GM23338 (cell line): ENCODE measurements at regions not wholly inside any gene's neighbourhood (a gene's known extent, or its start where the extent isn't known, plus 50 kb on each side); places are given as distances from the start of the nearest gene placed in this dataset.
A peak's percentile ranks its signal among the peaks of the same experiment; 100 is the strongest.

Source experiments
- ATAC-seq: fragments of 200-7000 bp; cut with Tn5 transposase; 3 replicates; pipeline ENCODE4 v1.9.1; 2020
- DNase-seq: peaks from one replicate; pipeline ENCODE4 v3.0.0-alpha.2; 2015; ENCODE audit warnings: low spot score
- H2AFZ ChIP-seq: fragments of 200-600 bp; sonication (generic); 2 replicates; pipeline ENCODE4 v1.8.0; 2016; ENCODE audit warnings: antibody characterized with exemption, mild to moderate bottlenecking, moderate library complexity
- H3F3A ChIP-seq: fragments of 200-600 bp; sonication (generic); replicated peaks from 2 replicates; pipeline ENCODE4 v1.8.0; 2017; ENCODE audit warnings: antibody characterized with exemption, mixed run types, low read depth
- H3K27ac ChIP-seq: fragments of 200-600 bp; sonication (generic); 2 replicates; pipeline ENCODE4 v1.6.1; 2016; ENCODE audit warnings: low read depth
- H3K27me3 ChIP-seq: fragments of 200-600 bp; sonication (generic); 2 replicates; pipeline ENCODE4 v1.8.0; 2016; ENCODE audit warnings: mild to moderate bottlenecking, mixed run types, moderate library complexity; ENCODE audit not compliant: insufficient read depth
- H3K36me3 ChIP-seq: fragments of 200-600 bp; sonication (generic); 2 replicates; pipeline ENCODE4 v1.8.0; 2016; ENCODE audit warnings: mild to moderate bottlenecking; ENCODE audit not compliant: insufficient read depth
- H3K4me1 ChIP-seq: fragments of 200-600 bp; sonication (generic); 2 replicates; pipeline ENCODE4 v1.8.0; 2016; ENCODE audit warnings: mild to moderate bottlenecking, moderate library complexity; ENCODE audit not compliant: insufficient read depth
- H3K4me2 ChIP-seq: fragments of 200-600 bp; sonication (generic); 2 replicates; pipeline ENCODE4 v1.7.1; 2017; ENCODE audit warnings: mixed run types
- H3K4me3 ChIP-seq: fragments of 200-600 bp; sonication (generic); 2 replicates; pipeline ENCODE4 v1.6.1; 2016; ENCODE audit warnings: mixed run types
- H3K79me2 ChIP-seq: fragments of 200-600 bp; sonication (generic); replicated peaks from 2 replicates; pipeline ENCODE4 v1.8.0; 2017; ENCODE audit warnings: mild to moderate bottlenecking; ENCODE audit not compliant: insufficient read depth
- H3K9me2 ChIP-seq: fragments of 200-600 bp; sonication (generic); 2 replicates; pipeline ENCODE4 v1.8.0; 2017; ENCODE audit not compliant: insufficient read depth
- H4K20me1 ChIP-seq: fragments of 200-600 bp; sonication (generic); replicated peaks from 2 replicates; pipeline ENCODE4 v1.8.0; 2017; ENCODE audit warnings: mild to moderate bottlenecking; ENCODE audit not compliant: insufficient read depth
- H3K27ac Mint-ChIP-seq: 2 replicates; pipeline ENCODE4 v1.8.0; 2020; ENCODE audit warnings: inconsistent platforms, mild to moderate bottlenecking, moderate library complexity, mixed read lengths
- H3K27me3 Mint-ChIP-seq: 3 replicates; pipeline ENCODE4 v1.8.0; 2022; ENCODE audit warnings: low read depth, mild to moderate bottlenecking, moderate library complexity, mixed read lengths, inconsistent platforms; ENCODE audit not compliant: insufficient read depth, poor library complexity
- H3K36me3 Mint-ChIP-seq: 3 replicates; pipeline ENCODE4 v1.8.0; 2021; ENCODE audit warnings: low read depth, mild to moderate bottlenecking, inconsistent platforms, moderate library complexity, mixed read lengths
- H3K4me1 Mint-ChIP-seq: 3 replicates; pipeline ENCODE4 v1.8.0; 2020; ENCODE audit warnings: mild to moderate bottlenecking, inconsistent platforms, mixed read lengths
- H3K4me3 Mint-ChIP-seq: 3 replicates; pipeline ENCODE4 v1.8.0; 2021; ENCODE audit warnings: moderate library complexity, mild to moderate bottlenecking, inconsistent platforms, mixed read lengths
- H3K9me3 Mint-ChIP-seq: 3 replicates; pipeline ENCODE4 v1.8.0; 2020; ENCODE audit warnings: moderate library complexity, mild to moderate bottlenecking, inconsistent platforms, mixed read lengths
- CREB1 ChIP-seq: fragments of 250-450 bp; sonication (Bioruptor Pico); IDR thresholded peaks from 2 replicates; pipeline ENCODE4 v1.5.0; 2020; ENCODE audit warnings: low read depth, mild to moderate bottlenecking, moderate library complexity
- CTCF ChIP-seq, 2 experiments: fragments of 200-600 bp in 1 of 2; sonication (generic) in 1 of 2; conservative IDR thresholded peaks; 2 replicates each; pipeline versions ENCODE4 v1.5.1 to v1.6.1; 2016 to 2017; ENCODE audit warnings: antibody characterized with exemption in 2 of 2, low read depth in 2 of 2, mild to moderate bottlenecking in 2 of 2, moderate library complexity in 1 of 2
- EZH2 ChIP-seq: fragments of 200-600 bp; sonication (generic); IDR thresholded peaks from one replicate; pipeline ENCODE4 v1.8.0; 2017; ENCODE audit warnings: antibody characterized with exemption, mild to moderate bottlenecking, low read depth; ENCODE audit not compliant: unreplicated experiment
- JUNB ChIP-seq: IDR thresholded peaks from one replicate; pipeline ENCODE4 v1.6.1; 2016; ENCODE audit warnings: antibody characterized with exemption; ENCODE audit not compliant: unreplicated experiment
- NANOG ChIP-seq: IDR thresholded peaks from 2 replicates; pipeline ENCODE4 v1.6.1; 2016; ENCODE audit warnings: antibody characterized with exemption, borderline replicate concordance
- ZNF114 ChIP-seq: fragments of 250-450 bp; sonication (Bioruptor Pico); IDR thresholded peaks from 2 replicates; pipeline ENCODE4 v1.5.0; 2020; ENCODE audit warnings: mild to moderate bottlenecking, moderate library complexity
- ZNF331 ChIP-seq: fragments of 250-450 bp; sonication (Bioruptor Pico); IDR thresholded peaks from 2 replicates; pipeline ENCODE4 v1.5.0; 2020; ENCODE audit warnings: low read depth, mild to moderate bottlenecking, moderate library complexity
- ZNF462 ChIP-seq: fragments of 250-450 bp; sonication (Bioruptor Pico); IDR thresholded peaks from 2 replicates; pipeline ENCODE4 v1.5.0; 2020; ENCODE audit warnings: mild to moderate bottlenecking, moderate library complexity

DNA sequence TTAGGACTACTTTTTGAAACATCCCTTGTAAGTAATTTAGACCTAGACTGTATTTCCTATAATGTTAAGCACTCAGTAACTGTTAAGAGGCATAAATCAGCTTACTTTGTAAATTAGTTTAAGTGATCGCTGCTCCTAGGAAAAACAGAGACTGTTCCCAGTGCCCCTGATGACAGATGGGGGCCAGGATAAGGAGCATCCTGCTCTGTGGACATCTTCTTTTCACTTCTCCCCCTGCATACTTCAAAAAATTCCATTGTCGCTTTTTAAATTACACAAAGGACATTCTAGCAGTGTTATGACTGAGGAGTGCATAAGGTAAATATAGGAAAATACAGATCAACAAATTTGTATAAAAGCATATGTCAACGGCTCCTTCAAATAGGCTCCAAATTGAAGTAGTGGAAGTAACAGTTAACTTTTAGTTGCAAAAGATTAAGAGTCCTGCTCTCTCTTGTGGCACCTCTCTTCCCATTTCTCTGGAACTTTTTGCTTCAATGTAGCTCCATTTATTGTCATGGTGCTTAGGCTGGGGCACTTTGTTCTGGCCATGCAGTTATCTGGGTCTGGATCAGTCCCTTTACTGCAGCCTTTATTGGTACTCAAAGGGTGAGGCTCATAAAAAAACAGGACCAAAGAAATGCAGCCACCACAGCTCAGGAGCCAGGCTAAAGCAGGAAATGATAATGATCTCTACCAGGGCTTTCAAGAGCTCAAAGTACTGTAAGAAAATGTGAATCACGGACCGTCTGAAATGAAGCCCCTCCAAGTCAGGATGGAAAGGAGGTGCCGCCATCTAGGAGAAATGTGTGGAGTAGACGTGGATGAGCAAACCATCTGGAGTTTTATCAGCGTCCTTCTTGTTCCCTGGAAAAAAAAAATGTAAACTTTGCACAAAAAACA lies 162.1 kb upstream of the ZNF516 start:
- H3K36me3 Mint-ChIP-seq = no peaks in the 10 kb centered on the region
- H3K27ac Mint-ChIP-seq = no peak overlapping the region
- Histone ChIP-seq H3K4me1 (peaks cover 10% of the 10 kb centered on the region), H3K36me3 (no peaks in the 10 kb centered on the region), H4K20me1 (no peaks in the 10 kb centered on the region), H3K27me3 (no peaks in the 10 kb centered on the region), H3K4me3 (no peak overlapping the region), H2AFZ (peak overlapping the region; percentile 77; the same call in 1 of the 2 replicates), H3K79me2 (no peaks in the 10 kb centered on the region), H3K4me2 (no peak overlapping the region), H3K27ac (no peak overlapping the region), H3K9me2 (no peaks in the 10 kb centered on the region), H3F3A (no peaks in the 10 kb centered on the region)
- H3K4me3 Mint-ChIP-seq = no peak overlapping the region
- H3K27me3 Mint-ChIP-seq = peaks cover 2% of the 10 kb centered on the region
- no peaks in the 10 kb centered on the region for H3K9me3 Mint-ChIP-seq
- ATAC-seq = peak; percentile 40
- H3K4me1 Mint-ChIP-seq = peaks cover 21% of the 10 kb centered on the region
- no peak for TF ChIP-seq ZNF331 (CRISPR knock-in tag)
- TF ChIP-seq CTCF (conservative IDR thresholded peaks at IDR 0.05; ENCODE audit: low read depth in 2 of 2) = peak in 1 of 2 experiments; percentile 56; a peak in 3 of 4 replicates
- peak; percentile 19 for DNase-seq

DNA sequence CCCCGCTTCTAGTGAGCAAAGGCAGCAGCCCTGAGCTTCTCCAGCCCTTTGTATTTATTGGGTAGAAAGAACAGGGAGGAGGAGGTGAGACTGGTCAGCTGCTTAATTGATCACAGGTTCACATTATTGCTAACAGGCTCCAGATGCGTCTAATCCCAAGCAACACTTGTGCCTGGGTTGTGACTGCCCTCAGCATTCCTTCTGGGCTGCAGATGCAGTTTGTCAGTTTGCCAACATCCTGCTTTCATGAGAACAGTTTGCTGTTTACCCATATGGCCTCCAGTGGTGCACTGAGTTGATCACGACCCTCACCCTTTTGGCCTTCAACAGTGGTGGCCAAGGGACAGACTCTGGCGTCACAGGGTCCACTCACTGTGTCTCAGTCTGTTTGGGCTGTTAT lies 159.5 kb upstream of the ZNF516 start:
- H3K27ac ChIP-seq = no peak overlapping the region
- Mint-ChIP-seq H3K27ac (no peak overlapping the region), H3K27me3 (peaks cover 2% of the 10 kb centered on the region), H3K9me3 (no peaks in the 10 kb centered on the region), H3K4me3 (no peak overlapping the region), H3K4me1 (peaks cover 21% of the 10 kb centered on the region), H3K36me3 (no peaks in the 10 kb centered on the region)
- DNase-seq (no peak), ATAC-seq (no peak)
- H2AFZ ChIP-seq = no peak overlapping the region
- H3K27me3 ChIP-seq = no peaks in the 10 kb centered on the region
- H3K4me2 ChIP-seq = no peak overlapping the region
- no peaks in the 10 kb centered on the region for H3K36me3 ChIP-seq
- H3K4me1 ChIP-seq = peaks cover 10% of the 10 kb centered on the region
- no peak overlapping the region for H3K4me3 ChIP-seq
- H3K79me2 ChIP-seq = no peaks in the 10 kb centered on the region
- H3K9me2 ChIP-seq = no peaks in the 10 kb centered on the region
- no peaks in the 10 kb centered on the region for H3F3A ChIP-seq
- H4K20me1 ChIP-seq = no peaks in the 10 kb centered on the region
- TF ChIP-seq ZNF114 (CRISPR knock-in tag) = no peak
- TF ChIP-seq EZH2 = no peak
- TF ChIP-seq CREB1 (CRISPR knock-in tag) = no peak
- no peak for TF ChIP-seq NANOG
- no peak for TF ChIP-seq CTCF (conservative IDR thresholded peaks at IDR 0.05; ENCODE audit: low read depth in 2 of 2)
- no peak for TF ChIP-seq ZNF331 (CRISPR knock-in tag)
- no peak for TF ChIP-seq ZNF462 (CRISPR knock-in tag)
- TF ChIP-seq JUNB = no peak
